HG02571 (cell line): ENCODE measurements at regions not wholly inside any gene's neighbourhood (a gene's known extent, or its start where the extent isn't known, plus 50 kb on each side); places are given as distances from the start of the nearest gene placed in this dataset.
"Not testable (repeated sequence)": the region's sequence is repeated elsewhere in the genome, so short reads cannot be mapped to it uniquely, and the experiment has no call there.

Source experiments
- ATAC-seq: cut with Tn5 transposase; IDR thresholded peaks from one replicate; pipeline ENCODE4 v1.9.1; 2021; ENCODE audit warnings: mild to moderate bottlenecking, moderate library complexity; ENCODE audit not compliant: unreplicated experiment

DNA sequence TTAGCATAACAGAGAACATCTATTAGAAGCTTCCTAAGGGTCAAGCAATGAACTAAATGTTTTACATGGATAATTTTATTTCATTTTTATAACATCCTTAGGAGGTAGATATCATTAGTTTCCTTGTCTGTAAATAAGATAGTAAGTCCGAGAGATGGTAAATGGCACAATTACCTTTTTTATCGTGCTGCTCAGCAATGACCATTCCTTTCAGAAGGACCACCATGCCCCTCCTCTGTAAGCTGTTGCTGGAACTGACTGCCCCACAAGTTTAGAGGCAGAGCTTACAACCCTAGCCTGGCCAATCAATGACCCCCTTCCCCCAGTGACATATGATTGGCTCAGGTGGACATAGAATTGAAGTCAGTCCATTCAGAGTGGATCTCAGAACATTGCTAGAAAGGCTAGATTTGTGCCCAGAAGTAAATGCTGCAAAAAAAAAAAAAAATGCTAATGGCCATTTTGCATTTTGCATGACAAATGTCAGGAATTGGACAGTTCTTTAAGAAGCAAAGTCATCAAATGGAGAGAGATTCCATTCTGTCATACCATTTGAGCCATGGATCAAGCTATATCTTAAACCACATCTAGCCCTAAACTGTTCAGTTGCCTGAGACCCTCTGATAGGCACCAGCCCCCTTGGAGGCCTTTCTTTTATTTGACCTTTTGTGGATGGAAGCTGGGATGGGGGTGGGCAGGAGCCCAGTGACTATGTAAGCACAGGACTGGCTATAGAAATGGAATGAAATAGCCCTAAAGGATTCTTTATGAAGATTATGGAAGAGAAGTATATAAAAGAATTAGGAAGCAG lies 668.3 kb downstream of the UQCRFS1 start:
- ATAC-seq: no peak

DNA sequence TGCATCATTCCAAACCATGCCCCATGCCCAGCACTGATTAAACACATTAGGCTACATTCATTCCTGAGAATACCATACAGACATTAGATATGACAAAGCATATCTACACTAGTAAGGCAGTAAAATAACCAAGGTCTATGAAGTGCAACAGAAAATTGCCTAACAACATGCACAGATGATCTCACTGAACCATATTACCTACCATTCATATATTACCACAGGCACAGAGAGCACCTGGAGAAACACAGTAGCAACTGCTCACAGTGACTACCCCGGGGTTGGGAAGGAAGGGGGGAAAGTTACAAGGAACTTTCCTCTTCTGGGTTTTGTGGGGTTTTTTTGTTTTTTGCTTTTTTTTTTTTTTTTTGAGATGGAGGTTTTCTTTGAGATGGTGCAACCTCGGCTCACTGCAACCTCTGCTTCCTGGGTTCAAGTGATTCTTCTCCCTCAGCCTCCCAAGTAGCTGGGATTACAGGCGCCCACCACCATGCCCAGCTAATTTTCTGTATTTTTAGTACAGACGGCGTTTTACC lies 669.6 kb downstream of the UQCRFS1 start:
- no peak for ATAC-seq

DNA sequence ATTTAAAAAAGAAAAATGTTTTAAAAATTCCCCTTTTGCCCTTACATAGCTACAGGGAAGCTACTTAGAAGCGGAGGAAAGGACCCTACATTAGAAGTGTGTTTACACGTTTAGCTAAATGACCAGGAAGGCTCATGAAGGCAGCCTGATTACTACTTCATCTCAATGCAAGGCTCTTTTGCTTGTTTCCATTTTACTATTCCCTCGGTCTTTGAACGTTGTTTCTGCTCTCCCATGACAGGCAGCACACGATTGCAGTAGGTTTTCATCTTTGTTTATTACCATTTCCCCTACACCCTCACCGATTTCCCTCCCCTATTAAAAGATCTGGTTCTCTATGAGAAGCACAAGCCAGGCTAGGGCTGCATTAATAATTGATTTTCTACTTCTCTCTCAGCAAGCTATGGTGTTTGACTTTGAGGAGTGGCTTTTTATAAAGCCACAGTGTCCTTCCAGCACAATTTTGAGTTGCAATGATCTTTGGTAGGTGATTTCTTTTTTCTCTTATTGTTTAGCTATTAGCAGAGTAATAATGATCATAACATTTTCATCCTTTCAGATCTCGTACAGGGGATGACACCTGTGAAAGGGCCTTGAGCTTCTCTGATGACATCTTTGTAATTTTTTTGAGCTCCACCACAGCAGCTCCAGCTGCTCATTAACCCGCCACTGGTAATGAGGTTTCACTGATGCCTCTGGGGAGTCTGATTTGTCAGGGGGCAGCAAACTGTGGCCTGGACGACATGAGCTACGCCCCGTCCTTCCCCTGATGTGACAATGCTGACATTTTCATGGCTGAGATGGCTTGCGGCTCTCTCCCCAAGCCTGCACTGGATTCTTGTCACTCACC lies 670.3 kb downstream of the UQCRFS1 start:
- ATAC-seq: no peak

DNA sequence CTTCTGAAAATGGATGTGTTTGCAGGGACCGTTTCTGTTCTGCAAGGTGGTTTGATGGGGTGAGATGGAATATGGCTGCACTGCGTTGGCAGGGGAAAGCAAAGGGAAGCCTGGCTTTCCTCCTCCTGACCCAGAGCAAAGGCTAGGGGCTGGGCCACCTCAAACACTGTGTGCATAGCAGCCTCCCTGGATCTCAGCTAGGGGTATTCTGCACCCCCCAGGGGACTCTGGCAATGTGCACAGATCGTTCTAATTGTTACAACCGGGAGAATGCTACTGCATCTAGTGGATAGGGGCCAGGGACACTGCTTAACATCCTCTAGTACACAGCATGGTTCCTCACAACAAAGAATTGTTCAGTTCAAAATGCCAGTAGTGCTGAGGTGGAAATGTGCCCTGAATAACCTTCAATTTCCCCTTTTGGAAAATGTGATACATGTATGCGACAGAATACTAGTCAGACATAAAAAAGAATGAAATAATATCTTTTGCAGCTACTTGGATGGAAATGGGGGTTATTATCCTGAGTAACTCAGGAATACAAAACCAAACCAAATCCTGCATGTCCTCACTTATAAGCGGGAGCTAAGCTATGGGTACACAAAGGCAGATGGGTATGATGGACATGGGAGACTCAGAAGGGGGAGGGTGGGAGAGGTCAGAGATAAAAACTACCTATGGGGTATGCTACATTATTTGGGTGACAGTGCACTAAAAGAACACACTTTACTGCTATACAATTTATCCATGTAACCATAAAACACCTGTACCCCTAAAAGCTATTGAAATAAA lies 671.2 kb downstream of the UQCRFS1 start:
- ATAC-seq: no peak

DNA sequence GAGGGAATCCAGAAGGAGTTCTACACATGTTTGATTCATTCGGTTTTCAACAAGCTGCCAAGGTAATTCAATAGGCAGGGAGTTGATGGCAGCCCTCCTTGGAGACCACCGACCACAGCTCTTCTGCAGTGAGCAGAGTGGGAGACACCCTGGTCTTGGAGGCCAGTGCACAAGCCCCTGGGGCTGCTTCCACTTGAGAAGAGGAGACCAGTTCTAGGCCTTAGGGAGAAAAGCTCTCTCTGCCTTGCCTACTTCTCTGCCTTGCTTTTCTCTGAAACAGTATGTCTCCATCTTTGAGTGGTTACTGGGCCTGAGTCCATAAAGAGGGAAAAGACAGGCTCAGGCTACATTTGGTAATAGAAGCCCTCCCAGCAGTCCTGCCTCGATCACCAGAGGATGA lies 671.9 kb downstream of the UQCRFS1 start:
- no peak for ATAC-seq

DNA sequence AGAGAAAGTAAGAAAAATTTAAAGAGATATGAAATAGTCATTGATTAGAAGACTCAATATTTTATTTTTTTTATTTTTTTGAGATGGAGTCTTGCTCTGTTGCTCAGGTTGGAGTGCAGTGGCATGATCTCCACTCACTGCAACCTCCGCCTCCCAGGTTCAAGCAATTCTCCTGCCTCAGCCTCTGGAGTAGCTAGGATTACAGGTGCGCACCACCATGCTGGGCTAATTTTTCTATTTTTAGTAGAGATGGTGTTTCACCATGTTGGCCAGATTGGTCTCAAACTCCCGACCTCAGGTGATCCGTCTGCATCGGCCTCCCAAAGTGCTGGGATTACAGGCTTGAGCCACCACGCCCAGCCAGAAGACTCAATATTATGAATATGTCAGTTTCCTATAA lies 672.6 kb downstream of the UQCRFS1 start:
- not testable (repeated sequence) for ATAC-seq

DNA sequence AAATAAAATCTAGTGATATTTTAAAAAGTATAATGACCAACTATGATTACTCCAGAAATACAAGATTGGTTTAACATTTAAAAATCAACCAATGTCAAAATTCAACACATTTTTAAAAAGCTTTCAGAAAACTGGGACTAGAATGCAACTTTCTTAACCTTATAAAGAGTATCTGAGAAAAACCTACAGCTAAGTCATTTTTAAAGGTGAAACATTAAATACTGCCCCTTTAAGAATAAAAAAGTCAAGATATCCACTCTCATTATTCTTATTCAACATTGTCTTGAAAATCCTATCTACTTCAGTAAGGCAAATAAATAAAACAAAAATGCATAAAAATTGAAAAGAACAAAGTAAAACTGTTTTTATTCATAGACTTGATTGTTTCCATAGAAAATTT lies 673.2 kb downstream of the UQCRFS1 start:
- ATAC-seq: no peak

DNA sequence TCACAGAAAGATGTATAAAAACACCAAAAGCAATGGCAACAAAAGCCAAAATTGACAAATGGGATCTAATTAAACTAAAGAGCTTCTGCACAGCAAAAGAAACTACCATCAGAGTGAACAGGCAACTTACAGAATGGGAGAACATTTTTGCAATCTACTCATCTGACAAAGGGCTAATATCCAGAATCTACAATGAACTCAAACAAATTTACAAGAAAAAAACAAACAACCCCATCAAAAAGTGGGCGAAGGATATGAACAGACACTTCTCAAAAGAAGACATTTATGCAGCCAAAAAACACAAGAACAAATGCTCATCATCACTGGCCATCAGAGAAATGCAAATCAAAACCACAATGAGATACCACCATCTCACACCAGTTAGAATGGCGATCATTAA lies 674.4 kb downstream of the UQCRFS1 start:
- ATAC-seq: not testable (repeated sequence)

DNA sequence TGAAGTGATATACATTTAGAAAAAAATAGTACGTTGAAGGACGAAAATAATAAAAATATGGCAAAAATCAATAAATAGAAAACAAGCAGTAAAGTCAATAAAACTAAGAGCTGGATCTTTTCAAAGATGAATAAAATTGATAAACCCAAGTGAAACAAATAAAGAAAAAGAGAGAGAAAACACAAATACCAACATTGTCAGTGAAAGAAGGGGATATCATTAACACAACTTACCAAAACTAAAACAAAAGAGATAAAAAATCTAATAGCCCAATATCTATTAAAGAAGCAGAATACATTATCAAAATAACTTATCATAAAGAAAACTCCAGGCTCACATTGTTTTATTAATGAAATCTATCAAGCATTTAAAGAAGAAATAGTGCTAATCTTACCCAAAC lies 675.1 kb downstream of the UQCRFS1 start:
- ATAC-seq: no peak

DNA sequence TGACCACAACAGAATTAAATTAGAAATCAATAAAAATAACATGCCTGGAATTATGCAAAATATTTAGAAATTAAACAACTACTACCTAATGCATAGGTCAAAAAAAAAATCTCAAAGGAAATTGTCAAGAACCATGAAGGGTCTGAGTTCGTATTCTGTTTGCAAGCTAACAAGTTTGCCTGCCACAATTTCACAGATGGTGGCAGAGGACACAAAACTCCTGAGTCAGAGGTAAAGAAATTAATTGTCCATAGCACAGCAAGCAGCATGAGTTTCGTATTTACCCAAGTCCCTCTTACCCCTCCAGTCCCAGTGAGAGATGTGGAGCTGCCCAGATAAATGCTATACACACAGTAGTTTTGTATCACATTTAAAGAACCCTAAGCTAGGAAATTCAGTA lies 675.9 kb downstream of the UQCRFS1 start:
- ATAC-seq: no peak

DNA sequence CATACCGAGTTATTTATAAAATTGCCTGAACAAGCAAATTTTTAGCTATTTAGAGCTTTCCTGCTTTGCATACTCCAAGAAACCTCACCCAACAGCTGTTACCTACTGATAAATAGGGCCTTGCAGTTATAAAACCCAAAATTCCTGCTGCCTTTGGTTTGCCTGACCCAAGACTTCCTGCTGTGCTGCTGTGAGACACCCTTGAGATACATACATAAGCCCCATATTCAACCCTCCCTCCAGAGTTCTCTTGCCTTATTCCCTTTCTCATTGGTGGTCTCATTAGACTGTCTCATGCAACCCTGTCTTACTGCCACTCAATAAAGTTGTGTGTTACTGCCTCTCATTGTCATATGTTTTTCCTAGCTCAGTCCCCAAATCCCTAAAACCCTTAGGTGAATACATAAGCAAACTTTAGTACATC lies 677.6 kb downstream of the UQCRFS1 start:
- ATAC-seq: no peak

DNA sequence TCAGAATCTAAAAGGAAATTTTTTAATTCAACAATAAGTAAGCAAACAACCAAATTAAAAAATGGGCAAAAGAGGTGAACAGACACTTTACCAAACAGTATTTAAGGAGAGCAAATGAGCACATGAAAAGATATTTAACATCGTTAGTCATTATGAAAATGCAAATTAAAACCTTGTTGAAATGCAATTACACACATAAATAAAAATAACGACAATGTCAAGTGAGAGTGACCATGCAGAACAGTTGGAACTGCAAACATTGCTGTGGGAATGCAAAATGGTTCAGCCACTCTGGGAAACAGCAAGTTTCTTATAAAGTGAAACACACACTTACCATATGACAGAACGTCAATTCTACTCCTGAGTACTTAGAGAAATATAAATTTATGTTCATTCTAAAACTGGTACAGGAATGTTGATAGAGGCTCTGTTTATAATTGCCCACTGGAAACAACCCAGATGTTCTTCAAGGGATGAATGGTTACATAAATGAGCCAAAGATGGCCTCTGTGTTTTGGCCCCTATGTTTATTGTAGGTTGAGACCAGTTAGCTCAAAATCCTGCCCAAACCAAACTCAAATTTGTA lies 678.1 kb downstream of the UQCRFS1 start:
- ATAC-seq: no peak

DNA sequence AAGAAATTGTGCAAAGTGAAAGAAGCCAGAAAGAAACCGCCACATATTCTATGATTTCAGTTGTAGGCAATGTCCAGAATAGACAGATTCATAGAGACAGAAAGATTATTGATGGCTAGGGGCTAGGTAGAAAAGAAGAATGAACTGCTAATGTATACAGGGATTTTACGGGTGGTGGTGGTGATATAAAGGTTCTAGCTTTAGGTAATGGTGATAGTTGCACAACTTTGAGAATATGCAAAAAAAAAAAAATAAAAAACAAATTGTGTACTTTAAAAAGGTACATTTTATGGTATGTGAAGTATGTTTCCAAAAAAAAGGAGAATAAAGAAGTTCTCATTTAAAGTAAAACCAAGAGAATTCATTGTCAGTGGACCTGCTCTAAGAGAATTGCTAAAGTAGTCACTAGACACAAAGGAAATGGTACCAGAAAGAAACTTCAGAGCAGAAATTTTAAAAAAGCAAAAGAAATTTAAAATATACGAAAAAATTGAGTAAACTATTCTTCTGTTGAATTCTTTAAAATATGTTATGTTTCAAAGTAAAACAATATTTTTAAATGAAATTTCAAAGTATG lies 680.1 kb downstream of the UQCRFS1 start:
- no peak for ATAC-seq

DNA sequence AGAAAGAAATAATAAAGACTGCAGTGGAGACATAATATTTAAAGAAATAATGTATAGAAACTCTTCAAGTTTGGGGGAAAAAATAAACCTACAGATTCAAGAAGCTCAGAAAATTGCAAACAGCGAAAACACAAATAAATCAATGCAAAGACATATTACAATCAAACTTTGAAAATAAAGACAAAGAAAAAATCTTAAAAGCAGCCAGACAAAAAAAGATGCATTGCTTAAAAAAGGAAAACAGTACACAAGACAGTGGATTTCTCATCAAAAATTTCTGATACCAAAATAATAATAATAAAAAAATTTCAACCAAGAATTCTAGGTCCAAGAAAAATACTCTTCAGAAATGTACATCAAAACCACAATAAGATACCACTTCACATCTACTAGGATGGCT lies 681.0 kb downstream of the UQCRFS1 start:
- ATAC-seq: no peak

DNA sequence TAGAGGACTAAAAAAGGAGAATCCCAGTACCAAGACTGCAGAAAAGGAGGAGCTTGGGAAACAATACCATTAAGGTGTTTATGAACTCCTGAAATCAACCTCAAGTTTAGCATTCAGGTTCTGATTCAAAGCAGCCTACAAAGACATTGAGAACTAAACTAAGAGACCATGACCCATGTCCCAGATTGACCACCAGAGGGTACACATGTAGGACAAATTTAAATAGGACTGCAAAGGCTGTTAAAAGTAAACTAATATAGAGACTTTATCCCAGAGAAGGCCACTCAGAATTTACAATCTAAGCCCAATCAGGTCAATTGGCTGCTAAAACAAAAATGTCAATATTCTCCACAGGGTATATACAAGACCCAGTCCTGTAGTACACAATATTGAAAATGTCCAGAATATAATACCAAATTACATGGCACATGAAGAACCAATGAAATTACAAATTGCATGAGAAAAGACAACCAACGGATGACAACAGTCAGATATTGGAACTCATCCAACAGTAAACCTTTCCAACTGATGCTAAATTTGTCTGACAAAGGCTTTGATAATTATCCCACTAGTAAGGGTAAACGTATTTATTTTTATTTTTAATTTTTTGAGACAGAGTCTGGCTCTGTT lies 682.4 kb downstream of the UQCRFS1 start:
- ATAC-seq: no peak

DNA sequence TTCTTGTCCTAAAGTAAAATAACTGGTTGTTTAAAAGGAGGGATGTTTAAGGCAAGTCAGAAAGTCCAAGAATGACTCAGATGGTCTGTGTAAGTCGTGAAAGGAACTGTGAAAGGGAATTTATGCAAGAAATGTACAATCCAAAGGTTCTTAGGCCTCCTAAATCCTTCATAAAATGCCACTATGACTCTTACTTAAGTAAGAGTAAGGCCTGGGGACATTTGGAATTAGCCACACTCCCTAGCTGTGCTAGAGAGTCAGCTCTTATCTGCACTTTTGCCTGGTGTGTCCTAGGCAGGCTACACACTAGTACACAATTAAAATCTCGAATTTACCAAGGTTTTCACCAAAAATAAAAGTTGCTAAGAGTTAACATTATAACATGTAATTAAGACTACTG lies 686.9 kb downstream of the UQCRFS1 start:
- ATAC-seq: no peak

DNA sequence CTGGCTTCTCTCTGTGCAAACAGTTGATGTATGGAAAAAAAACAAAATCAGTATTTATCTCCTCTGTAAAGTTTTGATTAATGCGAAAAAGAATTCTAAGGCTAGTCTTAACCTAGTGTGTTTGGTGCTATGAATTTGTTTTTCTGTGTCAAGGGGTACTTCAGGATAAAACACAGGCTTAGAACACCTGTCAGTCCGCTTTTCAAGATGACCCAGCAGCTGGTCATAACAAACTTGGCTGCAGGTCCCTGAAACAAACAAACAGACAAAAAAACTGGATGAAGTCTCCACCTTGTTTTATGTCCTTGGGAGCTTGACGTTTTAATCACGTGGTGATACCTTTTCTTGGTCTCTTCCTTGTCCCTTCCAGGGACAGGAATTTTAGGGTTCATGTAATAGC lies 689.3 kb downstream of the UQCRFS1 start:
- no peak for ATAC-seq

DNA sequence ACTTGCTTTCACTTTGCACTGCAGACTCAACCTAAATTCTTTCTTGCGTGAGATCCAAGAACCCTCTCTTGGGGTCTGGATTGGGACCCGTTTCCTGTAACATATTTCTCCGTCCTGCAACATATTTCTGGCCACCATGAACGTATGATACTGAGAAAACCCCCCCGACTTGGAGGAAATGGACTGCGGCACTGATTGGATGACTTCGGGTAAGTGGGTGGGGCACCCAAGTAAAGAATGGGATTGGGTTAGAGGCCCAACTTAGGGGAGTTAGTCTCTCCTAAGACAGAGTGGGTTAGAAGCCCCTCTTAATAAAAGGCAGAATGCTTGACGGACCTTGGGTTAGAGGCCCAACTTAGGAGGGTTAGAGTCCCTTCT lies 690.4 kb downstream of the UQCRFS1 start:
- no peak for ATAC-seq

DNA sequence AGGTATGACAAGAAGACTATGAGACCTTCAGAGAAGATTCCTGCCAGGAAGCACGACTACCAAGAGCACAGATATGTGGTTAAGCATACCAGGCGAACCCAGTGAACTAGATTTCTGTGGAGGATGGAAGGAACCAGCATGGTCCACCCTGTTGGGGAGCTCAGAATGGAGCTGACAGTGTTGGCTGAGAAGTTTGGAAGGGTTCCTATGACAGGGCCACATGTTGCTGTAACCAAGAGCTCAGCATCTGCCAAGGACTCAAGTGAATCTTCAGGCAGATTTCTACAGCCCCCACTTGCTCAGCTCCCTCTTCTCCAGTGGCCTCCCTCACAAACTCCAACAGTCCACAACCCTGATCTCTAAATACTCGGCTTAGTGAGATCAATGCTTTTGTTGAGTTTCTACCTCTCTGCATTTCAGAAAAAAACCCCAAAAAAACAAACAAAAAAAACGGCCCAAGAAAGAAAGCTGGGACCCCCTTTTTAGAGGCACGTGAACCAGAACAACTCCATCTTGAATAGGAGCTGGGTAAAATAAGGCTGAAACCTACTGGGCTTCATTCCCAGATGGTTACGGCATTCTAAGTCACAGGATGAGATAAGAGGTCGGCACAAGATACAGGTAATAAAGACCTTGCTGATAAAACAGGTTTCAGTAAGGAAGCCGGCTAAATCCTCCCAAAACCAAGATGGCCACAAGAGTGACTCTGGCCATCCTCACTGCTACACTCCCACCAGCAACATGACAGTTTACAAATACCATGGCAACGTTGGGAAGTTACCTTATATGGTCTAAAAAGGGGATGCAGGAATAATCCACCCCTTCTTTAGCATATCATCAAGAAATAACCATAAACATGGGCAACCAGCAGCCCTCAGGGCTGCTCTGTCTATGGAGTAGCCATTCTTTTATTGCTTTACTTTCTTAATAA lies 691.1 kb downstream of the UQCRFS1 start:
- no peak for ATAC-seq
